ENCODE measurements at regions not wholly inside any gene's neighbourhood (a gene's known extent, or its start where the extent isn't known, plus 50 kb on each side); places are given as distances from the start of the nearest gene placed in this dataset.

- H3K9me2 ChIP-seq (ENCODE audit: insufficient read depth): no peaks in the 10 kb centered on the region
- peak overlapping the region; percentile 48 for H3K9ac ChIP-seq
- H3K27ac ChIP-seq: peak overlapping the region; percentile 76
- peaks cover 29% of the 10 kb centered on the region for H3F3A ChIP-seq (ENCODE audit: insufficient read depth)
- peak overlapping the region; percentile 50; the same call in 1 of the 2 replicates for H2AFZ ChIP-seq
- no peaks in the 10 kb centered on the region for H3K9me3 ChIP-seq (ENCODE audit: low read depth)
- no peaks in the 10 kb centered on the region for H3K36me3 ChIP-seq (ENCODE audit: low read depth)
- H3K4me1 ChIP-seq (ENCODE audit: insufficient read depth): peaks cover 32% of the 10 kb centered on the region
- DNase-seq: peak; percentile 79
- H3K4me2 ChIP-seq (ENCODE audit: unreplicated experiment): peak overlapping the region; percentile 43
- no peaks in the 10 kb centered on the region for H3K27me3 ChIP-seq (replicated peaks; ENCODE audit: insufficient read depth)
- in situ Hi-C loops (cut with MboI): no loop called here
- WGBS, 2 experiments (ENCODE audit: low coverage in 1 of 2, low lambda C conversion rate in 2 of 2, missing lambda C conversion rate in 2 of 2): 10 to 11% methylated on average over 5 of the region's 5 CpGs
- no peak overlapping the region for H3K4me3 ChIP-seq
- TF ChIP-seq EZH2 (IDR thresholded peaks at IDR 0.05; ENCODE audit: insufficient read depth, poor library complexity, severe bottlenecking) (no peak), EZH2phosphoT487 (IDR thresholded peaks at IDR 0.05; ENCODE audit: insufficient read depth, low read depth) (no peak)
- no peaks in the 10 kb centered on the region for H4K20me1 ChIP-seq (ENCODE audit: insufficient read depth)
- no peaks in the 10 kb centered on the region for H3K79me2 ChIP-seq (ENCODE audit: insufficient read depth)
Observed at GRCh38 chr10:4081685-4082111, 296.7 kb upstream of the KLF6 start.

GRCh38 chr10:4080225-4080805 is 295.3 kb upstream of the KLF6 start:
- Histone ChIP-seq H3K9me2 (ENCODE audit: insufficient read depth) (no peaks in the 10 kb centered on the region), H4K20me1 (ENCODE audit: insufficient read depth) (no peaks in the 10 kb centered on the region), H3K9ac (no peak overlapping the region), H3F3A (ENCODE audit: insufficient read depth) (peaks cover 34% of the 10 kb centered on the region), H3K4me2 (ENCODE audit: unreplicated experiment) (no peak overlapping the region), H3K36me3 (ENCODE audit: low read depth) (no peaks in the 10 kb centered on the region), H3K79me2 (ENCODE audit: insufficient read depth) (no peaks in the 10 kb centered on the region), H2AFZ (peak overlapping the region; percentile 35; the same call in 1 of the 2 replicates), H3K27me3 (replicated peaks; ENCODE audit: insufficient read depth) (no peaks in the 10 kb centered on the region), H3K27ac (no peak overlapping the region), H3K4me1 (ENCODE audit: insufficient read depth) (peaks cover 32% of the 10 kb centered on the region), H3K9me3 (ENCODE audit: low read depth) (no peaks in the 10 kb centered on the region), H3K4me3 (no peak overlapping the region)
- TF ChIP-seq EZH2phosphoT487 (IDR thresholded peaks at IDR 0.05; ENCODE audit: insufficient read depth, low read depth) (no peak), EZH2 (IDR thresholded peaks at IDR 0.05; ENCODE audit: insufficient read depth, poor library complexity, severe bottlenecking) (no peak)
- 96 to 97% methylated on average over 7 of the region's 7 CpGs for WGBS, 2 experiments (ENCODE audit: low coverage in 1 of 2, low lambda C conversion rate in 2 of 2, missing lambda C conversion rate in 2 of 2)
- in situ Hi-C loops (cut with MboI): no loop called here
- no peak for DNase-seq

GRCh38 chr10:4079803-4080202 is 294.8 kb upstream of the KLF6 start:
- Histone ChIP-seq H3K36me3 (ENCODE audit: low read depth) (no peaks in the 10 kb centered on the region), H3K9ac (no peak overlapping the region), H3K27me3 (replicated peaks; ENCODE audit: insufficient read depth) (no peaks in the 10 kb centered on the region), H3F3A (ENCODE audit: insufficient read depth) (peaks cover 38% of the 10 kb centered on the region), H4K20me1 (ENCODE audit: insufficient read depth) (no peaks in the 10 kb centered on the region), H3K9me3 (ENCODE audit: low read depth) (no peaks in the 10 kb centered on the region), H3K27ac (no peak overlapping the region), H3K9me2 (ENCODE audit: insufficient read depth) (no peaks in the 10 kb centered on the region), H2AFZ (peak overlapping the region; percentile 35; the same call in 1 of the 2 replicates), H3K4me2 (ENCODE audit: unreplicated experiment) (no peak overlapping the region), H3K4me1 (ENCODE audit: insufficient read depth) (peaks cover 37% of the 10 kb centered on the region), H3K79me2 (ENCODE audit: insufficient read depth) (no peaks in the 10 kb centered on the region), H3K4me3 (no peak overlapping the region)
- no peak for DNase-seq
- in situ Hi-C loops (cut with MboI): no loop called here
- WGBS, 2 experiments (ENCODE audit: low coverage in 1 of 2, low lambda C conversion rate in 2 of 2, missing lambda C conversion rate in 2 of 2): 84 to 92% methylated on average over 5 of the region's 5 CpGs
- no peak for TF ChIP-seq EZH2phosphoT487 (IDR thresholded peaks at IDR 0.05; ENCODE audit: insufficient read depth, low read depth)
- no peak for TF ChIP-seq EZH2 (IDR thresholded peaks at IDR 0.05; ENCODE audit: insufficient read depth, poor library complexity, severe bottlenecking)

- 77 to 89% methylated on average over 3 of the region's 3 CpGs for WGBS, 2 experiments (ENCODE audit: low coverage in 1 of 2, low lambda C conversion rate in 2 of 2, missing lambda C conversion rate in 2 of 2)
- H3K9me2 ChIP-seq (ENCODE audit: insufficient read depth): no peaks in the 10 kb centered on the region
- peaks cover 43% of the 10 kb centered on the region for H3F3A ChIP-seq (ENCODE audit: insufficient read depth)
- H3K4me1 ChIP-seq (ENCODE audit: insufficient read depth): peaks cover 43% of the 10 kb centered on the region
- no peak for TF ChIP-seq EZH2 (IDR thresholded peaks at IDR 0.05; ENCODE audit: insufficient read depth, poor library complexity, severe bottlenecking)
- no peak for TF ChIP-seq EZH2phosphoT487 (IDR thresholded peaks at IDR 0.05; ENCODE audit: insufficient read depth, low read depth)
- no peak for DNase-seq
- H2AFZ ChIP-seq: no peak overlapping the region
- no peak overlapping the region for H3K4me2 ChIP-seq (ENCODE audit: unreplicated experiment)
- H3K27ac ChIP-seq: no peak overlapping the region
- in situ Hi-C loops (cut with MboI): no loop called here
- H3K36me3 ChIP-seq (ENCODE audit: low read depth): no peaks in the 10 kb centered on the region
- no peaks in the 10 kb centered on the region for H3K27me3 ChIP-seq (replicated peaks; ENCODE audit: insufficient read depth)
- no peak overlapping the region for H3K9ac ChIP-seq
- no peaks in the 10 kb centered on the region for H3K79me2 ChIP-seq (ENCODE audit: insufficient read depth)
- H3K4me3 ChIP-seq: no peak overlapping the region
- H4K20me1 ChIP-seq (ENCODE audit: insufficient read depth): no peaks in the 10 kb centered on the region
- H3K9me3 ChIP-seq (ENCODE audit: low read depth): no peaks in the 10 kb centered on the region
Observed at GRCh38 chr10:4077804-4078203, 292.8 kb upstream of the KLF6 start.
